Right renal pelvis (tissue), 4 donors: ENCODE measurements at regions not wholly inside any gene's neighbourhood (a gene's known extent, or its start where the extent isn't known, plus 50 kb on each side); places are given as distances from the start of the nearest gene placed in this dataset.
A peak's percentile ranks its signal among the peaks of the same experiment; 100 is the strongest.
"Not testable (repeated sequence)": the region's sequence is repeated elsewhere in the genome, so short reads cannot be mapped to it uniquely, and the experiment has no call there.

Source experiments
- DNase-seq, 4 donors: peaks; one replicate each; pipeline ENCODE4 v3.0.0-alpha.2; 2013; ENCODE audit warnings: low read depth in 4 of 4, low spot score in 3 of 4, missing footprints in 1 of 4

DNA sequence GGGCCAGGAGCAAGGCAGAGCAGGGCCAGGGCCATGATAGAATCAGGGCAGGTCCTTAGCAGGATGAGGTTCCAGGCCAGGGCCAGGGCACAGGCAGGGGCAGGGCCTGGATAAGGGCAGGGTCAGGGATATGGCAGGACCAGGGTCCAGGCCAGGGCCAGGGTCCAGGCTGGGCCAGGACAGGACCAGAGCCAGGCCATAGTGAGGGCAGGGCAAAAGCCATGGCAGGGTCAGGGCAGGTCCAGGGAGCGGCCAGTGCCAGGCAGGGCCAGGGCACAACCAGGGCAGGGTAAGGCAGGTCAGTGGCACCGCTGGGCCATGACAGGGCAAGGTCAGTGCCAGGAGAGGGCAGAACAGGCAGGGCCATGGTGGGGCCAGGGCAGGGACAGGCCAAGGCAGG is 152.2 kb downstream of the LIPI start:
- no peak for DNase-seq

DNA sequence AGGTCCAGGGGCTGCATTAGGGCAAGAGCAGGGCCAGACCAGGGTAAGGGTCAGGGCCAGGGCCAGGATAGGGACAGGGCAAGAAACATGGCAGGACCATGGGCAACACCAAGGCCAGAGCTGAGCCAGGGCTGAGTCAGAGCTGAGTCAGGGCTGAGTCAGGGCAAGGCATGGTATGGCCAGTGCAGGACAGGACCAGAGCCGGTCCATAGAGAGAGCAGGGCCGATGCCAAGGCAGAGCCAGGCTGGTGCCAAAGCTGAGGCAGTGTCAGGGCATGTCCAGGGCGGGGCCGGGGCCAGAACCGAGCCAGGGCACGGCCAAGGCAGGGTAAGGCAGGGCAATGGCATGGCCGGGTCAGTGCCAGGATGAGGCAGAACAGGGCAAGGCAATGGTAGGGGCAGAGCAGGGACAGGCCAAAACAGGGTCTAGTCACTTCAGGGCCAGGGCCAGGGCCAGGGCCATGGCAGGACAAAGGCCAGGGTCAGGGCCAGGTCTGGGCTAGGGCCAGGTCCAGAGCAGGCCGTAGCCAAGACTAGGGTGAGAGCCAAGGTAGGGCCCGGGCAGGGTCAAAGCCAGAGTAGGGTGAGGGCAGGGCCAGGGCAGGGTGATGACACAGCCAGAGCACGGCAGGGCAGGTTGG is 152.8 kb downstream of the LIPI start:
- not testable (repeated sequence) for DNase-seq

DNA sequence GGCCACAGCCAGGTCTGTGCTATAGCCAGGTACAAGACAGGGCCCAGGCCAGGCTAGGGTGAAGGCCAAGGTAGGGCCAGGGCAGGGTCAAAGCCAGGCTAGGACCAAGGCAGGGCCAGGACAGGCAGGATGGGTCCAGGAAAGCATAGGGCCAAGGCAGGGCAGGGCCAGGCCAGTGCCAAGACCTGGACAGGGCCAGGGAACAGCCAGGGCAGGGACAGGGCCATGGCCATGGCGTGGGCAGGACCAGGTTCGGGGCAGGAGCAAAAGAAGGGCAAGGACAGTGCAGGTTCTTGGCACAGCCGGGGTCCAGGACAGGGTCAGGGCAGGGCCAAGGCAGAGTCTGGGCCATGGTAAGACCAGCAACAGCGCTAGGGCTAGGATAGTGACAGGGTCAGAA is 153.4 kb downstream of the LIPI start:
- DNase-seq: no peak

DNA sequence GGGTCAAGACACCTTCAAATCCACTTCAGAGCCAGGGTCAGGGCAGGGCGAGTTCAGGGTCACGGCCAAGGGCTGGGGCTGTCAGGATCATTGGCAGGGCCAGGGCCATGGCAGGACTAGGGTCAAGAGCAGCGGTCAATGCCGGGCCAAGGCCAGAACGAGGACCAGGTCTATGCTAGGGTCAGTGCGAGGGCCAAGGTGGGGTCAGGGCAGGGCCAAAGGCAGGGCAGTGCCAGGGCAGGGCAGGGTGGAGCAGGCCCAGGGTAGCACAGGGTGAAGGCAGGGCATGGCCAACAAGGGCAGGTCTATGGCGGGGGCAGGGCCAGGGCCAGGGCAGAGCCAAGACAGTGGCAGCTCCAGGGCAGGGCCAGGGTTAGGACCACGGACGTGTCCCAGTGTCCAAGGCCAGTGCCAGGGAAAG is 154.0 kb downstream of the LIPI start:
- no peak for DNase-seq

DNA sequence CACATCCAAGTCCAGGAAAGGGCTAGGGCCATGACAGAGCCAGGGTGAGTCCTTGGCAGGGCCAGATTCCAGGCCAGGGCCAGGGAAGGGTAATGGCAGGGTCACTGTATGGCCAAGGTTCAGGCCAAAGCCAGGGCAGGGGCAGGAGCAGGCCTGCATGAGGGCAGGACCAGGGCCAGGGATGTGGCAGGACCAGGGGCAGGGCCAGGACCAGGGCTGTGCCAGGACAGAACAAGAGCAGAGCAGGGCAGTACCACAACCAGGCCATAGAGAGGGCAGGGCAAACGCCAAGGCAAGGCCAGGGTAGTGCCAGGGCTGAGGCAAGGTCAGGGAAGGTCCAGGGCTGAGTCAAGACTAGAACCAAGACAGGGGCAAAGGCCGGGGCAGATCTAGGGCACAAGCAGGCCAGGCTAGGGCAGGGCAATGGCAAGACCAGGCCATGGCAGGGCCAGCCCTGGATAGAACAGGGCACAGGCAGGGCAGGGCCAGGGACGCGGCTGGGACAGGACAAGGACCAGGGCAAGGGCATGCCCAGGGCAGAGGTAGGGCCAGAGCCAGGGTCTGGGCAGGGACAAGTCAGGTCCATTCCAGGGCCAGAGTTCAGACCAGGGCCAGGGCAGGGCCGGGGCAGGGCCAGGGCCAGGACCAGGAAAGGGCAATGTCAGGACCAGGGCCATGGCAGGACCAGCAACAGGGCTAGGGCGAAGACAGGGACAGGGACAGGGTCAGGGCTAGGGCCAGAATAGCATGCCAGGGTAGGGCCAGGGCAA is 154.8 kb downstream of the LIPI start:
- not testable (repeated sequence) for DNase-seq

DNA sequence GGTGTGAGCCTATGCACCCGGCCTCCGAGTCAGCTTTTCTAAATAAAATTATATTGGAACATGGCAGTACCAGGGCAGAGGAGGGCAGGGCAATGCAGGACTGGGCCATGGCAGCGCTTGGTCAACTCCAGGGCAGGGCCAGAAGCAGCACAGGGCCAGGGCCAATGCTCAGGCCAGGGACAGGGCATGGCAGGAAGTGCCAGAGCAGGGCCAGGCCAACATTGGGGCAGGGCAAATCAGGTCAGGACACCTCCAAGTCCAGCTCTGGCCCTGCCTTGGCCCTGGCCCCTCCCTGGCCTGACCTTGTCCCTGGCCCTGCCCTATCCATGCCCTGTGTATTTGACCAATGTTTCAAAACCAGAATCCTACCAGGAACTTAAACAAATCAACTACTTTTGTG is 156.1 kb downstream of the LIPI start:
- no peak for DNase-seq

DNA sequence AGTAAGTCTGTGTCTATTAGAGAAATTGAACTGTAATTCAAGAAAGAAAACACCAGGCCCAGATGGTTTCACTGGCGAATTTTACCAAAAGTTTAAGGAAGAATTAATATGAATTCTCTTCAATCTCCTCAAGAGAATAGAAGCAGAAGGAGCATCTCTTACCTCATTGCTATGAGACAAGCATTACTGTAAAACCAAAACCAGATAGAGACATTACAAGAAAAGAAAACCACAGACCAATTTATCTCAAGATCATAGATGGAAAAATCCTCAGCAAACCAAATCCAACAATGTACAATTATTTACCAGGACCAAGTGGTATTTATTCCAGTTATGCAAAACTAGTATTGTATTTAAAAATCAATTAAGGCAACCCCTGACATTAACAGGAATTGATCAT is 160.6 kb downstream of the LIPI start:
- no peak for DNase-seq

DNA sequence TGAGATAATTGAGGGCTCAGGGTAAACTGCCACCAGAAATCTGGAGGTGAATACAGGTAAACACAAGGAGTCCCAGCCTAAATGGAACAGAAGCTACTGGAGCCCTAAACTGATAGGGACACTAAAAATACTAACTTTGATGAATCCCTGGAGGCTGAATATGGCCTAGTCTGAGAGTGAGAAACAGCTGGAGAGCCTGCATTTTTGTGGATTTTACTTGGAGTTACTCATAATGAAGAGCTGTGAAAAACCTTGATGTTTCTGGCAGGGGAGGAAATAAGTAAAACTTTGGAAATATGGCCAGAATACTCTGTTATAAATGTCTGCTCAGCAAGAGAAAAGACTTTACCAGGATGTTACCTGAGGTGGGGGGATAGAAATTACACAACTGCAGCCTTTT is 164.4 kb downstream of the LIPI start:
- no peak for DNase-seq

DNA sequence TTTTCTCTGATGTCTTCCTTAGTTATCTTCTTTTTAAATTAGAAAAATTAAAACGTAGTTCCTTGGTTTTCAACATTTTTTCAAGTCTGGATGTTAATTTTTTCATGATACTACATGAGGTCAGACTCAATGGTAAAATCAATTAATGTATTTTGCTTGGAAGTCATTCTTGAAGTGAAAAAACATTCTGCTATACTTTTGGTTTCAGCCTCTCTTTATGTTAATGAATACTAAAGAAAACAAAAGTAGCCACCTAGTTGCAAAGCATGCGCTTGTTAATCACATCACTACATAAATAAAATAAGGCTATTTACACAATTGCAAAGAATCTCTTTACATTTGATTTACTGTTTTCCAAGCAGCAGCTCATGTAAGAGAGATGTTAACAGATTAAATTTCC is 170.4 kb downstream of the LIPI start:
- DNase-seq: no peak

DNA sequence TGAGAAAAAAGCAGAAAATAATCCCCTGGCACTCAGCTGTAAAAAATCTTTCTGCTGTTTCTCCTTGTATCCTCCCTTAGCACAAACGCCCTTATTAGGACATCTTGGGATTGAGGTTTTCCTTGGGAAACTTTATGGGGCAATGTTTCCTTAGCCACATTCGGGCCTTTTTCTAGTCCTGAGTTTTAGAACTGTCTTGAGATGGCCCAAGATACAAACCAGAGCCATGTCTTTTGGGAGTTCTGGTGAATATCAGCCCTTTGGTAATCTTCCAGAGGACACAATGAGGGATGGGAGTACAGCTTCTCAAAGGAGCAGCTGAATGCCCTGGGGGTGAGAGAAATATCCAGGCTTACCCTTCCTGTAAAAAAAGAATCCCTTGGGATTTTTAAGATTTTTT is 182.1 kb downstream of the LIPI start:
- DNase-seq: not testable (repeated sequence)

DNA sequence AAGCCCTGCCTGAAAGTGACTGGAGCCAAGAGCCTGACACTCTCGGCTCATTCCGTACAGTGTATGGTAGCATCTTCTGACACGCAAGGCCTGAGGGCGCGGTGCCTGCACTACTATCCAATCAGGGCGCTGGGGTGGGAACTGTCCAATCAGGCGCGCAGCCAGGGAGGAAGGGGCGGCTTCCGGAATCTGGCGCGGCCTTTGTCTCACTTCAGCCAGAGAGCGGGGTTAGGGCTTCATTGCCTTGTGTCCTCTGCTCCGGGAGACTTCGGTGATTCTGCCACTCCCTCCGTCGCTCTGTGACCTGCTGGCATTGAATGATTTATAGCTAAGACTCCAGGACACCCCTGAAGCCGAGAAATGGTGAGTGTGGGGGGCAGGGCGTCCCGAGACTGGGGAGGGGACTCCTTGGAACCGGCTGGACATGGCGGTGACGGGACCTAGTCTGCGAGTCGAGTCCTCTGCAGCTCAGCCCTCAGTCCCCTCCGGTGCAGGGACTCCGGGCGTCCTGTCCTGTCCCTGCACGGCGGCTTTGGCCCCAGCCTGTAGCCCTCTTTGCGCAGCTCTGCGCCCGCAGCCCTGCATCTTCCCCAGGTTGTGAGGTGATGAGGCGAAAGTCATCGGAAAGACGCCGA is 183.4 kb downstream of the LIPI start:
- DNase-seq: peak; percentile 57 to 73 (median 66)

DNA sequence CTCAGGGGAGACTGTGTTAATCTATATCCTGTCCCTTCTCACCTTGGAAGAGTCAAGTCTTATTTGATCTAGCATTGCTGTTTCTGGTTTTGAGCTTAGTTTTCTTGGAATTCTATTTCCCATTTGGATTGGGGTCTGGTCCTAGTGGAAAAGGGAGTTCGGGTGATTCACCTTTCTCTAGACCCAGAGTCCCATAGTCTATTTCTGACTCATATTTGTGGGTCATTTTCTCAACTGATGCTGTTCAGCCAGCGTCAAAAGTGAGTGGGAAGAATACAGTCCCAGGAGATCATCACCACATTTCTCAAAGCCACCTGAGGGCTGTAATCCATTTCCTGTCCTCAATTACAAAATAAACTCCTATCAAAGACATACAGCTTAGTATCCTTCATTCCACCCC is 190.6 kb downstream of the LIPI start:
- DNase-seq: not testable (repeated sequence)

DNA sequence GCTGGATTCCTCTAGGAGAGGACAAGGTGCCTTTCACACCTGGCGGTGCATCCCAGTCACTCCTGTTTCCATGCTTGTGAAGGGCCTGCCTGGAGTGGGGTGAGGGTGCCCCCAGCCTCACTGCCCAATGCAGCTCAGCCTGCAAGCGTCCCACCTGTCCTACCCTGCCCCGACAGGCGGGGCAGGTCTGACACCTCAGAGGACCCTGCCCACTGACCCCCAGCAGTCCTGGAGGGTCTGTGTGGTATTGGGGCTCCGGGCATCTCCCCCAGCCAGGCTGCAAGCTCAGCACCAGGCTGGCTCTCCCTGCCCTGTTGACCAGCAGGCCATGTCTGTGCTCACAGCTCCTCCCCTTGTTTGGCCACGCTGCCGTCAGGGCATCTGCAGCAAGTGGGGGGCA is 194.9 kb downstream of the LIPI start:
- not testable (repeated sequence) for DNase-seq

DNA sequence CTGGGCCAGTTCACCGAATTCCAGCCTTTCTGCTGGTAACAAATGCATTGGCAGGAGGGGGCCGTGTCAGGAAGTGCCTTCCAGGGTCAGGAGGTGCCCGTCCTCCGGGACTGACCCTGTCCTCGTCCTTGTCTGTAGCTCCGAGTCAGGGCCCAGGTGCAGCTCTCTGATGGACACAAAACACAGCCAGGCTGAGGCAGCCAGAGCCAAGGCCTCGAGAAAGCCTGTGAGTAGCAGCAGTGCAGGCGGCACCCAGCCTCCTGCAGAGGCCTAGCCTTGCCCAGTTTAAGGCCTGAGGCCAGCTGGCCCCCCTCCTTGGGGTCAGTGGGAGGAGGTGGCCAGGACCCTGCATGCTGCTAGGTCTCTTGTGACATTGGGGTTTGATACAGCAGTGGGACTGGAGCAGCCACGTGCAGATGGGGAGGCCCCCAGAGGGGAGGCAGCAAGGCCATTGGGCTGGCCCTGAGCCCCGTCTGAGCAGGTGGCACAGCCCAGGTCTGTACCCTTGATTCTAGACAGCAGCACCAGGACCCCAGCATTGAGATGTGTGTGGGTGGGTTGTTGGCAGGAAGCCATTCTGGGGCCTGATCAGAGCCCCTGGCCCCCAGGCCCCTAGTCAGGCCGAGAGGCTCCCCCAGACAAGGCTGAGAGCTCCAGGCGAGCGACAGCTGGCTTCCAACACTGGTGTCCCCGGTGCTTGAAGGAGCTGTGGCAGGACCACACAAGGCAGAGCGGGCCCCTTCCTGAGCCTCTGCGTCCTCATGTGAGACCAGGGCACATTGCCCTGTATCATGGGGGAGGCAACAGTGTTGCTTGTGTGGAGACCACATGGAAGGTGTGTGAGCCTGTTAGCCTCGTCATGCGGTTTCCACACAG is 196.9 kb downstream of the LIPI start:
- DNase-seq: not testable (repeated sequence)

DNA sequence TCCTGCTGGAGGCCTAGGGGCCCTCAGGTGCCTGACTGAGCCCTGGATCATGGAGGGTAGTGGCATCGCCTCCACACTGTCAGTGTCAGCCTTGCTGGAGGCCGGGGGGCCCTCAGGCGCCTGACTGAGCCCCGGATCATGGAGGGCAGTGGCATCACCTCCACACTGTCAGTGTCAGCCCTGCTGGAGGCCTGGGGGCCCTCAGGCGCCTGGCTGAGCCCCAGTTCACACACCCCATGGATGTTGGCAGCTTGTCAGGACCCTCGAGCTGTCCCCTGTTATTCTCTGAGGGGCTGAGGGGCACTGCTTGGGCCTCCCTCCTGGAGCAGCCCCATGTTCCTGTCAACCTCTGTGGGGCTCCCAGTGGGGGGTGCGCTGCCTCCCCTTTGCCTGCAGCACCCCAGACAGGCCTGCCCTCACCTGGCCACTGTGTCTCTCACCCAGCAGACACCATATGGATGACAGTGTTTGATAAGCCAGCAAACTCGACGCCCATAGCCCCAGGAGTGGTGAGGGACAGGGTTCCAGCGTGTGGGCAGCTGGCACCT is 197.6 kb downstream of the LIPI start:
- DNase-seq: no peak

DNA sequence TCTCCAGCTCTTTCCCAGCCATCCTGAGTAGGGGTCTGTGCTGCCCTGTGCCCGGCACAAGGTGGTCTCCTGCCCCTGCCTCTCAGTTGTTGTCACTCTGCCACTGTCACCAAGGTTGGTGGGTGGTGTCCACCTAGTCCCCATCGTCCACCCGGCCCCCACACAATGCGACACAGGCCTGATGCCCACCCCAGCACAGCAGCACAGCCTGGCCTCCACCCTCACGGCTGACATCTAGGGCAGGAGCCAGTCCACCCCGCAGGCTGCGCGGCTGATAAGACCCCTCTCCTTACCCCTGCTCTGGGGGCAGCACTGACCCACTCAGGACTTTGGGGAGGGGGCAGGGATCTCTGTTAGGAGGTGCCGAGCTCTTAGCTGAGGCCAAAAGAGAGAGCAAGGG is 198.3 kb downstream of the LIPI start:
- no peak for DNase-seq

DNA sequence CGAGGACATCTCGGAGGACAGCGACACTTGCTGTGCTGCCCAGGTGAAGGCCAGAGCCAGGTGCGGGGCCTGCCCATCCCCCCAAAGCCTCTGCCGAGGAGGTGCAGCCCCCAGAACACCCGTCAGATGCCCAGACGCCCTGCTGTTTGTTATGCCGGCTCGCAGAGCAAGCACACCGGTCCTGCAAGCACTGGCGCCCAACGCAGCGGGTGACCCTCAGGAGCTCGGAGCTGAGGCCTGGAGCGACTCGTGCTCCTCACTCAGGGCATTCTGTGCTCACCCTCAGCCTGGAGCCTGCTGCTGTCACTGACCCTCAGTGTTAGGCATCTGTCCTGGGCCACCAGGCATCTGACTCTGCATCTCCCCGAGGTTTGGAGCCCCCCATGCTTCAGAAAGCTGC is 199.0 kb downstream of the LIPI start:
- not testable (repeated sequence) for DNase-seq

DNA sequence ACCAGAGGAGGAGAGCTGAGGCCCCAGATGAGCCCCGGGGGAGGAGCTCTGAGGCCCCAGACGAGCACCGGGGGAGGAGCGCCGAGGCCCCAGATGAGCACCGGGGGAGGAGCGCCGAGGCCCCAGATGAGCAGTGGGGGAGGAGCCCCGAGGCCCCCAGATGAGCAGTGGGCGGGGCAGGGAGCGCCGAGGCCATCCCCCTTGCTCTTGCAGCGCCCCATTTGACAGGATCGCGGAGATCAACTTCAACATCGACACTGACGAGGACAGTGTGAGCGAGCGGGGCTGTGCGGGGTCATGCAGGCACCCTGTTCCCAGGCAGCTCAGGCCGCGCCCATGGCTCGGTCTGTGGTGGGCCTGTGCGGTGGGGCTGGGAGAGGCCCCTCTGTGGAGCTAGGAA is 199.6 kb downstream of the LIPI start:
- not testable (repeated sequence) for DNase-seq

DNA sequence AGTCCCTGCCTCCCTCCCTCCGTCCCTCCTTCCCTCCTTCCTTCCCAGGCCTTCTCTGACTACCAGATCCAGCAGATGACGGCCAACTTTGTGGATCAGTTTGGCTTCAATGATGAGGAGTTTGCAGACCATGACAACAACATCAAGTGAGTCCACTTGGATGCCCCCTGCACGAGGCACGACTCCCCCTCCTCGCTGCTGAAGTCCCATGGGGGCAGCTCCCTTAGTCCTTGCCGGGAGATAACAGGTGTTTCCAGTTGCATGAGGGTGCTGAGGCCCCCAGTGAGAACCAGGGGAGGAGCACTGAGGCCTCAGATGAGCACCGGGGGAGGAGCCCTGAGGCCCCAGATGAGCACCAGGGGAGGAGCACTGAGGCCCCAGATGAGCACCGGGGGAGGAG is 200.0 kb downstream of the LIPI start:
- no peak for DNase-seq

DNA sequence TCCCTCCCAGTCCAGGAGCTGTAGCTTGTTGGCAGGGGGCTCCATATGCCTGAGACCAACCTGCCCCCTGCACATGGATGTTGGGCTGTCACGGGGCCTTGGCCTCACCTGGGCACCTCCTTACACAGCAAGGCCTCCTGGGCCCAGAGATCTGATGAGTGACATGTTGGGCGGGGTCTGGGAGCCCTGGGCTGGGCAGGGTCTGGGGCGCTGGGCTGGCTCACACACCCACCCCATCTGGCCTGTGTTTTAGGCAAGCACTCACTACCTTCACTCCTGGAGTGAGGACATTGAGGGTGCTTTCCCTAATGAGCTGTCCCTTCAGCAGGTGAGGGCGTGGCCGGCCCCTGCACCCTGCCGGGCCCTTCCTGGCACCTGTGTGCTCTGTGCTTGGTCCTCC is 200.8 kb downstream of the LIPI start:
- not testable (repeated sequence) for DNase-seq
